ENCODE measurements at regions not wholly inside any gene's neighbourhood (a gene's known extent, or its start where the extent isn't known, plus 50 kb on each side); places are given as distances from the start of the nearest gene placed in this dataset.
A peak's percentile ranks its signal among the peaks of the same experiment; 100 is the strongest.

- peak; percentile 36 for ATAC-seq
Observed at GRCh38 chr11:16607675-16608644, 130.5 kb upstream of the C11orf58 start.

GRCh38 chr11:16606784-16607674, 131.4 kb upstream of the C11orf58 start:
- no peak for TF ChIP-seq ZNF565 (CRISPR knock-in tag; conservative IDR thresholded peaks at IDR 0.05; ENCODE audit: low read depth)
- TF ChIP-seq, protein P1, sequence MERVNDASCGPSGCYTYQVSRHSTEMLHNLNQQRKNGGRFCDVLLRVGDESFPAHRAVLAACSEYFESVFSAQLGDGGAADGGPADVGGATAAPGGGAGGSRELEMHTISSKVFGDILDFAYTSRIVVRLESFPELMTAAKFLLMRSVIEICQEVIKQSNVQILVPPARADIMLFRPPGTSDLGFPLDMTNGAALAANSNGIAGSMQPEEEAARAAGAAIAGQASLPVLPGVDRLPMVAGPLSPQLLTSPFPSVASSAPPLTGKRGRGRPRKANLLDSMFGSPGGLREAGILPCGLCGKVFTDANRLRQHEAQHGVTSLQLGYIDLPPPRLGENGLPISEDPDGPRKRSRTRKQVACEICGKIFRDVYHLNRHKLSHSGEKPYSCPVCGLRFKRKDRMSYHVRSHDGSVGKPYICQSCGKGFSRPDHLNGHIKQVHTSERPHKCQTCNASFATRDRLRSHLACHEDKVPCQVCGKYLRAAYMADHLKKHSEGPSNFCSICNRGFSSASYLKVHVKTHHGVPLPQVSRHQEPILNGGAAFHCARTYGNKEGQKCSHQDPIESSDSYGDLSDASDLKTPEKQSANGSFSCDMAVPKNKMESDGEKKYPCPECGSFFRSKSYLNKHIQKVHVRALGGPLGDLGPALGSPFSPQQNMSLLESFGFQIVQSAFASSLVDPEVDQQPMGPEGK (CRISPR knock-in tag; IDR thresholded peaks at IDR 0.05; ENCODE audit: borderline replicate concordance) = 0 out of 2 replicates have a peak, but pooled peaks have one; percentile 55
- ATAC-seq = peak; percentile 27

More at GRCh38 chr11:16607675-16608644, 130.5 kb upstream of the C11orf58 start:
- no peak for TF ChIP-seq CSDC2 (CRISPR knock-in tag; IDR thresholded peaks at IDR 0.05)
- TF ChIP-seq ZC3H10 (CRISPR knock-in tag; IDR thresholded peaks at IDR 0.05) = no peak
- TF ChIP-seq, protein P1 (CRISPR knock-in tag; IDR thresholded peaks at IDR 0.05; ENCODE audit: borderline replicate concordance) = 0 out of 2 replicates have a peak, but pooled peaks have one; percentile 2
- no peak for TF ChIP-seq ESRRG (CRISPR knock-in tag; IDR thresholded peaks at IDR 0.05)

- TF ChIP-seq ISL1 (CRISPR knock-in tag; IDR thresholded peaks at IDR 0.05) (no peak), TOX (CRISPR knock-in tag; IDR thresholded peaks at IDR 0.05; ENCODE audit: borderline replicate concordance) (no peak), BACH2 (CRISPR knock-in tag; IDR thresholded peaks at IDR 0.05; ENCODE audit: borderline replicate concordance) (no peak), CSRNP3 (CRISPR knock-in tag; IDR thresholded peaks at IDR 0.05) (no peak), ZC3H10 (CRISPR knock-in tag; IDR thresholded peaks at IDR 0.05) (no peak), ESRRG (CRISPR knock-in tag; IDR thresholded peaks at IDR 0.05) (no peak), ARNTL (CRISPR knock-in tag; IDR thresholded peaks at IDR 0.05; ENCODE audit: borderline replicate concordance, low read depth) (no peak), PPARA (CRISPR knock-in tag; IDR thresholded peaks at IDR 0.05; ENCODE audit: borderline replicate concordance) (no peak), GLIS3 (CRISPR knock-in tag; IDR thresholded peaks at IDR 0.05) (no peak), ZNF565 (CRISPR knock-in tag; conservative IDR thresholded peaks at IDR 0.05; ENCODE audit: low read depth) (no peak), OSR1 (CRISPR knock-in tag; IDR thresholded peaks at IDR 0.05) (no peak), CREB5 (CRISPR knock-in tag; IDR thresholded peaks at IDR 0.05; ENCODE audit: low read depth) (no peak), ZNF8 (CRISPR knock-in tag; IDR thresholded peaks at IDR 0.05) (no peak), CSDC2 (CRISPR knock-in tag; IDR thresholded peaks at IDR 0.05) (no peak), ZFP30 (CRISPR knock-in tag; IDR thresholded peaks at IDR 0.05) (no peak), ZFP3 (CRISPR knock-in tag; IDR thresholded peaks at IDR 0.05) (no peak), TSHZ2 (CRISPR knock-in tag; IDR thresholded peaks at IDR 0.05) (no peak)
- TF ChIP-seq, protein P1 (CRISPR knock-in tag; IDR thresholded peaks at IDR 0.05; ENCODE audit: borderline replicate concordance) = no peak
- TF ChIP-seq, protein P2, sequence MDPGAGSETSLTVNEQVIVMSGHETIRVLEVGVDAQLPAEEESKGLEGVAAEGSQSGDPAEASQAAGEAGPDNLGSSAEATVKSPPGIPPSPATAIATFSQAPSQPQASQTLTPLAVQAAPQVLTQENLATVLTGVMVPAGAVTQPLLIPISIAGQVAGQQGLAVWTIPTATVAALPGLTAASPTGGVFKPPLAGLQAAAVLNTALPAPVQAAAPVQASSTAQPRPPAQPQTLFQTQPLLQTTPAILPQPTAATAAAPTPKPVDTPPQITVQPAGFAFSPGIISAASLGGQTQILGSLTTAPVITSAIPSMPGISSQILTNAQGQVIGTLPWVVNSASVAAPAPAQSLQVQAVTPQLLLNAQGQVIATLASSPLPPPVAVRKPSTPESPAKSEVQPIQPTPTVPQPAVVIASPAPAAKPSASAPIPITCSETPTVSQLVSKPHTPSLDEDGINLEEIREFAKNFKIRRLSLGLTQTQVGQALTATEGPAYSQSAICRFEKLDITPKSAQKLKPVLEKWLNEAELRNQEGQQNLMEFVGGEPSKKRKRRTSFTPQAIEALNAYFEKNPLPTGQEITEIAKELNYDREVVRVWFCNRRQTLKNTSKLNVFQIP (CRISPR knock-in tag; IDR thresholded peaks at IDR 0.05; ENCODE audit: borderline replicate concordance, low read depth) = no peak
- peak; percentile 80 for ATAC-seq
Observed at GRCh38 chr11:16605894-16606783, 132.3 kb upstream of the C11orf58 start.

Measured in SK-N-SH treated with all-trans-retinoic acid at 6 μM for 48 hours (cell line).